Suprapubic skin (tissue), 4 donors: ENCODE measurements at regions not wholly inside any gene's neighbourhood (a gene's known extent, or its start where the extent isn't known, plus 50 kb on each side); places are given as distances from the start of the nearest gene placed in this dataset.
"Not testable (repeated sequence)": the region's sequence is repeated elsewhere in the genome, so short reads cannot be mapped to it uniquely, and the experiment has no call there.

Experiments used
- EP300 ChIP-seq: sonication (generic); formaldehyde crosslinking; IDR thresholded peaks from one replicate; pipeline ENCODE4 v1.6.1; 2017; ENCODE audit warnings: antibody characterized with exemption
- POLR2A ChIP-seq, 2 donors: fragments of 450-650 bp; IDR thresholded peaks; one replicate each; pipeline ENCODE4 v1.6.1; 2017; ENCODE audit warnings: antibody characterized with exemption in 2 of 2, mild to moderate bottlenecking in 2 of 2, moderate library complexity in 2 of 2
- POLR2AphosphoS5 ChIP-seq, 3 donors: sonication (generic); formaldehyde crosslinking; IDR thresholded peaks; one replicate each; pipeline ENCODE4 v1.6.1; 2017; ENCODE audit warnings: antibody characterized with exemption in 3 of 3
- TF ChIP-seq, protein P1 (sequence below), 2 donors: fragments of 200-600 bp in 1 of 2; fragments of 450-650 bp in 1 of 2; sonication (generic) in 1 of 2; IDR thresholded peaks; one replicate each; pipeline ENCODE4 v1.5.1; 2016 to 2019; ENCODE audit warnings: antibody characterized with exemption in 2 of 2, mild to moderate bottlenecking in 1 of 2, moderate library complexity in 1 of 2

DNA sequence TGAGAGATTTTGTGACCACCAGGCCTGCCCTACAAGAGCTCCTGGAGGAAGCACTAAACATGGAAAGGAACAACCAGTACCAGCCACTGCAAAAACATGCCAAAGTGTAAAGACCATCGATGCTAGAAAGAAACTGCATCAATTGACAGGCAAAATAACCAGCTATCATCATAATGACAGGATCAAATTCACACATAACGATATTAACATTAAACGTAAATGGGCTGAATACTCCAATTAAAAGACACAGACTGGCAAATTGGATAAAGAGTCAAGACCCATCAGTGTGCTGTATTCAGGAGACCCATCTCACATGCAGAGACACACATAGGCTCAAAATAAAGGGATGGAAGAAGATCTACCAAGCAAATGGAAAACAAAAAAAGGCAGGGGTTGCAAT, 182.4 kb downstream of the PRELID2 start:
- TF ChIP-seq, protein P1, sequence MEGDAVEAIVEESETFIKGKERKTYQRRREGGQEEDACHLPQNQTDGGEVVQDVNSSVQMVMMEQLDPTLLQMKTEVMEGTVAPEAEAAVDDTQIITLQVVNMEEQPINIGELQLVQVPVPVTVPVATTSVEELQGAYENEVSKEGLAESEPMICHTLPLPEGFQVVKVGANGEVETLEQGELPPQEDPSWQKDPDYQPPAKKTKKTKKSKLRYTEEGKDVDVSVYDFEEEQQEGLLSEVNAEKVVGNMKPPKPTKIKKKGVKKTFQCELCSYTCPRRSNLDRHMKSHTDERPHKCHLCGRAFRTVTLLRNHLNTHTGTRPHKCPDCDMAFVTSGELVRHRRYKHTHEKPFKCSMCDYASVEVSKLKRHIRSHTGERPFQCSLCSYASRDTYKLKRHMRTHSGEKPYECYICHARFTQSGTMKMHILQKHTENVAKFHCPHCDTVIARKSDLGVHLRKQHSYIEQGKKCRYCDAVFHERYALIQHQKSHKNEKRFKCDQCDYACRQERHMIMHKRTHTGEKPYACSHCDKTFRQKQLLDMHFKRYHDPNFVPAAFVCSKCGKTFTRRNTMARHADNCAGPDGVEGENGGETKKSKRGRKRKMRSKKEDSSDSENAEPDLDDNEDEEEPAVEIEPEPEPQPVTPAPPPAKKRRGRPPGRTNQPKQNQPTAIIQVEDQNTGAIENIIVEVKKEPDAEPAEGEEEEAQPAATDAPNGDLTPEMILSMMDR (IDR thresholded peaks at IDR 0.05), result not testable (repeated sequence)
- TF ChIP-seq POLR2A (IDR thresholded peaks at IDR 0.05); POLR2AphosphoS5 (IDR thresholded peaks at IDR 0.05); EP300: not testable (repeated sequence)
